ENCODE measurements at regions not wholly inside any gene's neighbourhood (a gene's known extent, or its start where the extent isn't known, plus 50 kb on each side); places are given as distances from the start of the nearest gene placed in this dataset.
A peak's percentile ranks its signal among the peaks of the same experiment; 100 is the strongest.
"Not testable (repeated sequence)": the region's sequence is repeated elsewhere in the genome, so short reads cannot be mapped to it uniquely, and the experiment has no call there.

DNA sequence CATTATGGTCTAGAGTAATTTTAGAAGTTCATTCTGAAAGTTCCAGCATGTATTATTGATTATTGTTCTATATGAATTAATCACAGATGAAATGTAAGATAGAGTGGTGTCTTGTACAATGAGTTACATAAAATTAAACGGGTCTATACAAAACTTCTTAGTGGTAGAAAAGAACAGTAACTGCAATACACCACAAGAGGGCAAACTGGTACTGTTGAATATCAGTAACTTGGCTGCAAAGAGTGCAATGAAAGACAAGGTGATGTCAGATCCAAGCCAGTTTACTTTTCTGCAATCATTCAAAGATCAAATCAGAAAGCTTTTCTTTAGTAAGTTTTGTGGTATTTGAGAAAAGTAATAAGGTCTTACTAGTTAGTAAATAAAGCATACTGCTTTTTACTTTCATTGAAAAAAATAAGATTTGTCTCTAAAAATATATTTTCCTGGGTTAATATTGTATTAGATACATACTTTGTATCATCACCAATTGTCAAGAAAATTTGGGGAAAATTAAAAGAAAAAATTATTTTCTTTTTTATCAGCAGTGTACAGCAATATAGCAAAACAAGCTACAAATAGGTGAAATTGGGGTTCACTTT is 66.4 kb upstream of the BTG3 start:
- DNase-seq (ENCODE audit: low read depth): peak; percentile 29

DNA sequence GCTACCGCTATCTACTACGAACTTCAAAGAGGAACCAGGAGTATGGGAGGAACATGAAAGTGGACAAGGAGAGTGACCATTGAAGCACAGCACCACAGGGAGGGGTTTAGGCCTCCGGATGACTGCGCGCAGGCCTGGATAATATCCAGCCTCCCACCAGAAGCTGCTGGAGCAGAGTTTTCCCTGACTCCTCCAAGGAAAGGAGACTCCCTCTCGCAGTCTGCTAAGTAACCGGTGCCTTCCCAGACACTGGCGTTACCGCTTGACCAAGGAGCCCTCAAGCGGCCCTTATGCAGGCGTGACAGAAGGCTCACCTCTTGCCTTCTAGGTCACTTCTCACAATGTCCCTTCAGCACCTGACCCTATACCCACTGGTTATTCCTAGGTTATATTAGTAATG is 64.2 kb upstream of the BTG3 start:
- not testable (repeated sequence) for DNase-seq (ENCODE audit: low read depth)

- no peak for DNase-seq (ENCODE audit: low read depth)
These were observed 61.4 kb upstream of the BTG3 start for GRCh38 chr21:17674106-17674505.

DNA sequence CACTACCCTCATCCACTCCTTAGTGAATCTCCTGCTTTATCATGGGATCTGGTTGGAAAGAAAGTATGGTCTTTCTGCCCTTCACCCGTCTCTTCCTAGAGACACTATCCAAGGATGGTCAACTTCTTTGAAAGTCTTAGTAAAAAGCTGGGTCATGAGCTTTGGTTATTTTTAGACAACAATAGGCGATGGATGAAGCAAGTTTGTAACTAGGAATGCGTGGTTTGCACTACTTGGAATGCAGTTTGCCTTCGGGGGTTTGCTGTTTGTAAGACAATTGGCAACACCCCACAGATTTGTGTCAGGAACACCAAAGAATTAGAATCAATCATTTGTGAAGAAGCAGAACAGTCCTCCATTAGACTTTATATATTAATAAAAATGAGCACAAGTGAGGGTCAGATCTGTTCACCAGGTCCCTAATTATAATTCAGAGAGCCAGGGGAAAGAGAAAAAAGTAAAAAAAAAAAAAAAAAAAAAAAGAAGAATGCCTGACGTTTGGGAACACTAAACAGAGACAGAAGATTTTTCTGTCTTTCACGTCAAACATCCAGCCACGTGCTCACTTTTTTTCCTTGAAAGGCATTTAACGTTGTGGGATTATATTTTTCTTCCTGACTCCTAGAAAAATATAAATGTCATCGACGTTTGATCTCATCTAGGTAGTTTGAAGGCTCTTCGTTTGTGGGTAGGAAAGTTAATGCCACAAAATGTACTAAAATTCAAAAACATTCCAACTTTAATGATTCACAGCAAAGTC is 60.7 kb upstream of the BTG3 start:
- DNase-seq (ENCODE audit: low read depth): no peak

DNA sequence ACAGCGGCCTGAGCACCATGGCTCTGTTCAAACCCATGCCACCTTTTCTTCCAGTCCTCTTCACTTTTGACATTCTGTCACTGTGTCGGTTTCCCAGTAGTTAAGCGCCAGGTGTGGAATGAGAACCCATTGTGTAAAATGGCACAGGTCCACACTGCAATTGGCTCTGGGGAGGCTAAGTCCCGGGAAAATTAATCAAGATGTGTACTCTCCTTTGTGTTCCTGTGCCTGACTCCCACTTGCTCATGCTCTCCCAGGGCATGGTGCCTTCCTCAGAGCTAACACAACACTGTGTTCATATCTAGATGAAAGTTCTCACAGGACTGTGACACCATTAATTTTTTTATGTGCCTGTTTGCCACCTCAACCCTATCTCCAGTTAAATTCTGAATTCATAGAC is 59.0 kb upstream of the BTG3 start:
- DNase-seq (ENCODE audit: low read depth): no peak

DNA sequence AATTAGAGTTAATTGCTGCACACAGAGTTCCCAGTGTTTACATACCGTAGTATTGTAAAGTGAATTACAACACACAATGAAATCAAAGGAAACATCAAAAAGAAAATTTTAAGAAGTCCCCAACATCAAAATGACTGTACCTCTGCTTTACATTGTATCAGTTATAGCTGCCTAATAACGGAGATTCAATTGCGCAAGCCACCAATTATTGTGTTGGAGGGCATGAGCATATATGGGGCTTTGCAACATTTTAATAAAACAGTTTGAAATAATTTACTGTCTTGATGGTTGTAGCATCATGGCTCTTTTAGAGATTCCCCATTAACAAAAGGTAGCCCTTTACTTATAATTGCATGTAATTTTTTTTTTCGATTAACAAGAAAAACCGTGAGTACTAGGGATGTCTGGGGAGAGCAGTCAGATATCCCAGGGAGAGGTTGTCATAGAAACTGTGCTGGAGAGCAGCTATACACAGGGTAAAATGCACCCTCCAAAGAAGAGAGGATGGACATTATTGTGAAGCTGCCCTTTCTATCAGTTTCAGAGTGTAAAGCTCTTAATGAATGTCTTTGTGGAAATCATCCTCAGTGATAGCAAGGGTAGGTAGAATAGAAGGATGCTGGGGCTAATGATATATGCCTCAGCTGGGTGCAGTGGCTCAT is 55.9 kb upstream of the BTG3 start:
- DNase-seq (ENCODE audit: low read depth): no peak

- no peak for DNase-seq (ENCODE audit: low read depth)
These were observed 54.6 kb upstream of the BTG3 start for GRCh38 chr21:17667256-17667655.
